Neural crest cell (in vitro differentiated cells): ENCODE measurements at regions not wholly inside any gene's neighbourhood (a gene's known extent, or its start where the extent isn't known, plus 50 kb on each side); places are given as distances from the start of the nearest gene placed in this dataset.

Experiments used
- DNase-seq: peaks from one replicate; pipeline ENCODE4 v3.0.0; 2021; ENCODE audit warnings: low read depth, mixed read lengths, low spot score
- H3K27ac Mint-ChIP-seq: one replicate; pipeline ENCODE4 v1.8.0; 2021; ENCODE audit warnings: mild to moderate bottlenecking, mixed read lengths; ENCODE audit not compliant: unreplicated experiment
- H3K27me3 Mint-ChIP-seq: 2 replicates; pipeline ENCODE4 v1.8.0; 2021; ENCODE audit warnings: low read depth, mild to moderate bottlenecking, mixed read lengths
- H3K36me3 Mint-ChIP-seq: 2 replicates; pipeline ENCODE4 v1.8.0; 2021; ENCODE audit warnings: low read depth, mild to moderate bottlenecking, mixed read lengths
- H3K4me1 Mint-ChIP-seq: 2 replicates; pipeline ENCODE4 v1.8.0; 2021; ENCODE audit warnings: mixed read lengths
- H3K4me3 Mint-ChIP-seq: one replicate; pipeline ENCODE4 v1.8.0; 2021; ENCODE audit warnings: mild to moderate bottlenecking, mixed read lengths
- H3K9me3 Mint-ChIP-seq: 2 replicates; pipeline ENCODE4 v1.8.0; 2021; ENCODE audit warnings: mixed read lengths
- CTCF ChIP-seq: fragments of 200-600 bp; sonication (generic); conservative IDR thresholded peaks from 2 replicates; pipeline ENCODE4 v1.5.0; 2021; ENCODE audit warnings: antibody characterized with exemption, mild to moderate bottlenecking

DNA sequence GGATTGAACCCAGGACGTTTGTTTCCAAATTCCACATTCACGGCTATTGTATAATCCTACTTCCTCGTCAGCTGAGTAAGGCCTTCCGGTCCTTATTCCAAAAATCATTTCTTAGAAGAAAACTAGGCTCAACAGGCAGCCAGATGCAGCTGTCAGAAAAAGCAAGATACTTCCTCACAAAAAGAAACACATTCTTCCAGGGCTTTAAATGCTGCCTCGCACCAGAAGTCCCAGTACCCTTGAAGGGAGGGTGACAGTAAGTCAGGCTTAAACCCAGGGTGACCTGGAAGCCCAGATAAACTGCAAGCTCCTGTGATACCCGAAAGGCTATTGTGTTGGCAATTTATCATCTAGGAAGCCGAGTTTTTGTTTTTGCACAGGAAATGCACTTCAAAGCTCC, 414.0 kb downstream of the NFIB start:
- no peak overlapping the region for H3K4me3 Mint-ChIP-seq
- no peak for TF ChIP-seq CTCF
- H3K36me3 Mint-ChIP-seq: no peaks in the 10 kb centered on the region
- H3K4me1 Mint-ChIP-seq: peaks cover 4% of the 10 kb centered on the region
- H3K9me3 Mint-ChIP-seq: no peaks in the 10 kb centered on the region
- H3K27ac Mint-ChIP-seq: no peak overlapping the region
- no peaks in the 10 kb centered on the region for H3K27me3 Mint-ChIP-seq
- DNase-seq: no peak

GRCh38 chr9:13898957-13899356, 415.0 kb downstream of the NFIB start:
- Mint-ChIP-seq H3K36me3 (no peaks in the 10 kb centered on the region), H3K4me1 (peaks cover 4% of the 10 kb centered on the region), H3K27me3 (no peaks in the 10 kb centered on the region), H3K27ac (peak overlapping the region; percentile 7), H3K4me3 (no peak overlapping the region), H3K9me3 (no peaks in the 10 kb centered on the region)
- DNase-seq: no peak
- TF ChIP-seq CTCF: no peak

- no peaks in the 10 kb centered on the region for H3K36me3 Mint-ChIP-seq
- H3K4me1 Mint-ChIP-seq: peaks cover 4% of the 10 kb centered on the region
- no peak overlapping the region for H3K4me3 Mint-ChIP-seq
- no peaks in the 10 kb centered on the region for H3K9me3 Mint-ChIP-seq
- no peak for TF ChIP-seq CTCF
- H3K27me3 Mint-ChIP-seq: no peaks in the 10 kb centered on the region
- H3K27ac Mint-ChIP-seq: no peak overlapping the region
- no peak for DNase-seq
Measured at GRCh38 chr9:13896922-13897835, 416.8 kb downstream of the NFIB start.

GRCh38 chr9:13896047-13896446, 417.9 kb downstream of the NFIB start:
- no peak for DNase-seq
- Mint-ChIP-seq H3K4me1 (peaks cover 4% of the 10 kb centered on the region), H3K36me3 (no peaks in the 10 kb centered on the region), H3K4me3 (no peak overlapping the region), H3K27me3 (no peaks in the 10 kb centered on the region), H3K27ac (no peak overlapping the region), H3K9me3 (no peaks in the 10 kb centered on the region)
- TF ChIP-seq CTCF: no peak

- Mint-ChIP-seq H3K27ac (no peak overlapping the region), H3K36me3 (peaks cover 6% of the 10 kb centered on the region), H3K9me3 (peaks cover 17% of the 10 kb centered on the region), H3K4me3 (no peak overlapping the region), H3K27me3 (no peaks in the 10 kb centered on the region), H3K4me1 (no peaks in the 10 kb centered on the region)
- no peak for DNase-seq
- TF ChIP-seq CTCF: no peak
Measured at GRCh38 chr9:13885258-13885657, 428.7 kb downstream of the NFIB start.
